Stimulated activated effector memory CD8-positive, alpha-beta T cell treated with anti-CD3 and anti-CD28 coated beads, Interleukin-12 subunit alpha, Interleukin-12 subunit beta, amount 100 ng/mL, for 72 hours (primary cell): ENCODE measurements at regions not wholly inside any gene's neighbourhood (a gene's known extent, or its start where the extent isn't known, plus 50 kb on each side); places are given as distances from the start of the nearest gene placed in this dataset.

Source experiments
- ATAC-seq: fragments of 150-1000 bp; cut with Tn5 transposase; 2 replicates; pipeline ENCODE4 v1.10.0; 2021
- DNase-seq, 2 donors: peaks; one replicate each; pipeline ENCODE4 v3.0.0; 2021 to 2022; ENCODE audit warnings: low spot score in 2 of 2
- H3K27ac Mint-ChIP-seq: one replicate; pipeline ENCODE4 v1.8.0; 2022; ENCODE audit warnings: mild to moderate bottlenecking, mixed read lengths
- H3K36me3 Mint-ChIP-seq: one replicate; pipeline ENCODE4 v1.8.0; 2022; ENCODE audit warnings: mild to moderate bottlenecking, mixed read lengths
- H3K4me1 Mint-ChIP-seq: one replicate; pipeline ENCODE4 v1.8.0; 2022; ENCODE audit warnings: mixed read lengths
- H3K4me3 Mint-ChIP-seq: one replicate; pipeline ENCODE4 v1.8.0; 2022; ENCODE audit warnings: mild to moderate bottlenecking, mixed read lengths
- H3K9me3 Mint-ChIP-seq: one replicate; pipeline ENCODE4 v1.8.0; 2022; ENCODE audit warnings: mixed read lengths

DNA sequence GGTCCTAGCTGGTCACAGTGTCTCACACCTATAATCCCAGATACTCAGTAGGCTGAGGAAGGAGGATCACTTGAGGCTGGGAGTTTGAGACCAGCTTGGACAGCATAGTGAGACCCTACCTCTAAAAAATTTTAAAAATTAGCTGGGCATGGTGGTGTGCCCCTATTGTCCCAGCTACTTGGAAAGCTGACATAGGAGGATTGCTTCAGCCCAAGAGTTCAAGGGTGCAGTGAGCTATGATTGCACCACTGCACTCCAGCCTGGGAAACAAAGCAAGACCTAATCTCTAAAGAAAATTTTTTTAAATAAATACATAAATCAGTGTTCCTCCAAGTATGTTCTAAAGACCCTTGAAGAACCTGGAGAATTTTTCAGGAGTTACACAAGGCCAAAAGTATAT is 50.6 kb upstream of the GNAO1 start:
- Mint-ChIP-seq H3K4me3 (no peak overlapping the region), H3K9me3 (no peaks in the 10 kb centered on the region), H3K36me3 (no peaks in the 10 kb centered on the region), H3K4me1 (peaks cover 11% of the 10 kb centered on the region), H3K27ac (no peak overlapping the region)
- DNase-seq (no peak), ATAC-seq (no peak)

DNA sequence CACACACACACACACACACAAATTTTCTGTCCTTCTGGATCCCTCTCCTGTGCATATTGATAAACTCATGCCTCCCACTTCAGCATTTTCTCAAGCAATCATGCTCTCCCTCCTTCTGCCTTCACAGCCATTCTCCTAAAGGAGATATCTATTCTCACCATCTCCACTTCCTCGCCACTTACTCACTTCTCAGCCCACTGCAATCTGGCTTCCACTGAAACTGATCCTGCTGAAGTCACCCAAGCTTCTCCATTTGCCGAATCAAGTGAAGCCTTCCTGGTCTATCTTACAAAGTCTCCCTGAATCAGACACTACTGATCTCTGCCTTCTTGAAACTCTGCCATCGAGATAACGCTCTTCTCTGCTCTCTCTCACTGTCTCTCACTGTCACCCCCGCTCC is 54.0 kb upstream of the GNAO1 start:
- H3K27ac Mint-ChIP-seq, result no peak overlapping the region
- peaks cover 11% of the 10 kb centered on the region for H3K4me1 Mint-ChIP-seq
- no peak overlapping the region for H3K4me3 Mint-ChIP-seq
- no peaks in the 10 kb centered on the region for H3K9me3 Mint-ChIP-seq
- peak; percentile 71 for ATAC-seq
- no peak for DNase-seq
- H3K36me3 Mint-ChIP-seq, result no peaks in the 10 kb centered on the region

GRCh38 chr16:56136256-56136655 is 55.0 kb upstream of the GNAO1 start:
- DNase-seq, result no peak
- Mint-ChIP-seq H3K4me3 (no peak overlapping the region), H3K4me1 (peaks cover 11% of the 10 kb centered on the region), H3K36me3 (no peaks in the 10 kb centered on the region), H3K9me3 (no peaks in the 10 kb centered on the region), H3K27ac (no peak overlapping the region)
- ATAC-seq, result no peak

DNA sequence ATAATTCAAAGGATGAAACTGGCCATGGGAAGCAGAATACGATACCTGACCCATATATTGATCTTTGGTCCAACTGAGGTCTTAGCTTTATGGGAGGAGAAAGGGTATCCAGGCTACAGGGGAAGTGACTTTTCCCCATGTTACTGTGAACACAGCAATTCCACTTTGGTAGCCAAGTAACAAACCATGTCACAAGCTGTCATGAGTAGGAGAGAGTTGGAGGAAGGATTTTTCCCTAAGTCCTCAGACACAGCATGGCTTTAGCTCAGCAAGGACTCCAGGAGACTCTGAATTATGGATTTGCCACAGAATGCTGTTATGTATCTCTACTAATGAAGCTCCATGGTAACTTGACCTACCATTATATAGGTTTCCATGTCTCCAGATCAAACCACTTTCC is 56.5 kb upstream of the GNAO1 start:
- no peak overlapping the region for H3K4me3 Mint-ChIP-seq
- peaks cover 11% of the 10 kb centered on the region for H3K4me1 Mint-ChIP-seq
- DNase-seq (no peak), ATAC-seq (no peak)
- H3K27ac Mint-ChIP-seq, result no peak overlapping the region
- H3K9me3 Mint-ChIP-seq, result no peaks in the 10 kb centered on the region
- H3K36me3 Mint-ChIP-seq, result no peaks in the 10 kb centered on the region

GRCh38 chr16:56125922-56126321 is 65.4 kb upstream of the GNAO1 start:
- H3K4me1 Mint-ChIP-seq, result no peaks in the 10 kb centered on the region
- H3K27ac Mint-ChIP-seq, result no peak overlapping the region
- DNase-seq, result no peak
- H3K4me3 Mint-ChIP-seq, result no peak overlapping the region
- H3K36me3 Mint-ChIP-seq, result no peaks in the 10 kb centered on the region
- no peaks in the 10 kb centered on the region for H3K9me3 Mint-ChIP-seq
- no peak for ATAC-seq

- H3K9me3 Mint-ChIP-seq, result no peaks in the 10 kb centered on the region
- no peak for ATAC-seq
- no peak overlapping the region for H3K4me3 Mint-ChIP-seq
Measured at GRCh38 chr16:56122251-56122650, 69.0 kb upstream of the GNAO1 start.

GRCh38 chr16:56121156-56121500 is 70.2 kb upstream of the GNAO1 start:
- ATAC-seq (no peak), DNase-seq (no peak)
- Mint-ChIP-seq H3K4me3 (no peak overlapping the region), H3K36me3 (no peaks in the 10 kb centered on the region), H3K27ac (no peak overlapping the region), H3K9me3 (no peaks in the 10 kb centered on the region), H3K4me1 (no peaks in the 10 kb centered on the region)

More at GRCh38 chr16:56122251-56122650, 69.0 kb upstream of the GNAO1 start:
- DNase-seq, result no peak
- H3K4me1 Mint-ChIP-seq, result no peaks in the 10 kb centered on the region
- no peaks in the 10 kb centered on the region for H3K36me3 Mint-ChIP-seq
- no peak overlapping the region for H3K27ac Mint-ChIP-seq

GRCh38 chr16:56120447-56121155 is 70.7 kb upstream of the GNAO1 start:
- Mint-ChIP-seq H3K36me3 (no peaks in the 10 kb centered on the region), H3K4me1 (no peaks in the 10 kb centered on the region), H3K9me3 (no peaks in the 10 kb centered on the region), H3K27ac (no peak overlapping the region), H3K4me3 (no peak overlapping the region)
- DNase-seq (no peak), ATAC-seq (no peak)

GRCh38 chr16:56119133-56119532 is 72.2 kb upstream of the GNAO1 start:
- H3K4me1 Mint-ChIP-seq, result no peaks in the 10 kb centered on the region
- no peak overlapping the region for H3K27ac Mint-ChIP-seq
- H3K4me3 Mint-ChIP-seq, result no peak overlapping the region
- H3K9me3 Mint-ChIP-seq, result no peaks in the 10 kb centered on the region
- DNase-seq (no peak), ATAC-seq (peak; percentile 85)
- H3K36me3 Mint-ChIP-seq, result no peaks in the 10 kb centered on the region

- DNase-seq (no peak), ATAC-seq (no peak)
- no peaks in the 10 kb centered on the region for H3K4me1 Mint-ChIP-seq
- no peak overlapping the region for H3K27ac Mint-ChIP-seq
- H3K9me3 Mint-ChIP-seq, result no peaks in the 10 kb centered on the region
- no peaks in the 10 kb centered on the region for H3K36me3 Mint-ChIP-seq
- H3K4me3 Mint-ChIP-seq, result no peak overlapping the region
Measured at GRCh38 chr16:56116577-56116964, 74.7 kb upstream of the GNAO1 start.

GRCh38 chr16:56115817-56116576 is 75.3 kb upstream of the GNAO1 start:
- Mint-ChIP-seq H3K4me3 (no peak overlapping the region), H3K27ac (no peak overlapping the region), H3K9me3 (no peaks in the 10 kb centered on the region), H3K36me3 (no peaks in the 10 kb centered on the region), H3K4me1 (no peaks in the 10 kb centered on the region)
- no peak for ATAC-seq
- DNase-seq, result no peak

- H3K9me3 Mint-ChIP-seq, result no peaks in the 10 kb centered on the region
- ATAC-seq (no peak), DNase-seq (no peak)
- no peak overlapping the region for H3K4me3 Mint-ChIP-seq
- H3K36me3 Mint-ChIP-seq, result no peaks in the 10 kb centered on the region
- H3K27ac Mint-ChIP-seq, result no peak overlapping the region
- H3K4me1 Mint-ChIP-seq, result no peaks in the 10 kb centered on the region
Measured at GRCh38 chr16:56113223-56113622, 78.1 kb upstream of the GNAO1 start.

DNA sequence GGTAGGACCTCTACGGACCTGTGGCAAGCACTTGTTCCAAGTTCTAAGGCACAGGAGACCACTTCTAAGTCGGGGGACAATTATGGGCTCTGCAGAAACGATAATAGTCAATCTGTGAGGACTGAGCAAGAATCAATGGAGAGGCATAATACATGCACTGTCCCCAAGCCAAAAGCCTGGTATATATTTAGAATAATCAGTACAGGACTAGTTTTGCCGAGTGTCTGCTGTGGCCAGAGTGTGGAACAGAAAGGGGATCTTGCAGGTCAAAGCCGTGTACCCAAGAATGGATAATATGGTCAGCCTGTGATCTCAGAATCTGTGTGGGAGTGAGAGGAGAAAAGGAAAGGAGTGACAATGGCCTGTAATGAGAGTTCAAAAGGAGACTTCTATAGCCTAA is 80.2 kb upstream of the GNAO1 start:
- H3K9me3 Mint-ChIP-seq, result no peaks in the 10 kb centered on the region
- H3K4me3 Mint-ChIP-seq, result no peak overlapping the region
- DNase-seq (no peak), ATAC-seq (no peak)
- H3K27ac Mint-ChIP-seq, result no peak overlapping the region
- no peaks in the 10 kb centered on the region for H3K36me3 Mint-ChIP-seq
- H3K4me1 Mint-ChIP-seq, result no peaks in the 10 kb centered on the region

- Mint-ChIP-seq H3K4me1 (no peaks in the 10 kb centered on the region), H3K9me3 (no peaks in the 10 kb centered on the region), H3K27ac (no peak overlapping the region), H3K36me3 (no peaks in the 10 kb centered on the region), H3K4me3 (no peak overlapping the region)
- no peak for ATAC-seq
- DNase-seq, result no peak
Measured at GRCh38 chr16:56109994-56110393, 81.3 kb upstream of the GNAO1 start.

GRCh38 chr16:56109205-56109604 is 82.1 kb upstream of the GNAO1 start:
- Mint-ChIP-seq H3K4me1 (no peaks in the 10 kb centered on the region), H3K36me3 (no peaks in the 10 kb centered on the region), H3K27ac (no peak overlapping the region), H3K4me3 (no peak overlapping the region), H3K9me3 (no peaks in the 10 kb centered on the region)
- DNase-seq (no peak), ATAC-seq (no peak)

- no peak overlapping the region for H3K4me3 Mint-ChIP-seq
- DNase-seq, result no peak
- H3K27ac Mint-ChIP-seq, result no peak overlapping the region
- H3K36me3 Mint-ChIP-seq, result no peaks in the 10 kb centered on the region
- ATAC-seq, result no peak
- no peaks in the 10 kb centered on the region for H3K9me3 Mint-ChIP-seq
- H3K4me1 Mint-ChIP-seq, result no peaks in the 10 kb centered on the region
Measured at GRCh38 chr16:56108724-56109123, 82.6 kb upstream of the GNAO1 start.
